HCT116 (cell line): ENCODE measurements at regions not wholly inside any gene's neighbourhood (a gene's known extent, or its start where the extent isn't known, plus 50 kb on each side); places are given as distances from the start of the nearest gene placed in this dataset.
"Not testable (repeated sequence)": the region's sequence is repeated elsewhere in the genome, so short reads cannot be mapped to it uniquely, and the experiment has no call there.

Experiments
- ATAC-seq: fragments of 200-7000 bp; cut with Tn5 transposase; 2 replicates; pipeline ENCODE4 v1.9.1; 2020; ENCODE audit warnings: mild to moderate bottlenecking, moderate library complexity
- BruUV-seq: library from RNA; stranded (reverse); fragments of 400-500 nt; replicated peaks from 2 replicates; lab custom pipeline; 2021; lab: Mats Ljungman, UMichigan
- CTCF ChIA-PET: fragments of 300-600 bp; sonication (Branson Sonifier 250); formaldehyde crosslinking; loops from one replicate; lab custom pipeline; 2021; ENCODE audit warnings: antibody characterized with exemption; lab: Charles Lee
- POLR2A ChIA-PET: fragments of 300-600, 350-600 bp; sonication (Branson Sonifier 250); formaldehyde crosslinking; loops from one replicate; lab custom pipeline; 2021; ENCODE audit warnings: antibody characterized with exemption; lab: Charles Lee
- RAD21 ChIA-PET, 2 experiments: fragments of 300-600 bp; sonication (Branson Sonifier 250); formaldehyde crosslinking; loops; one replicate each; lab custom pipeline; 2023; ENCODE audit warnings: low total read pairs in 2 of 2; ENCODE audit not compliant: uncharacterized antibody in 2 of 2, unreplicated experiment in 2 of 2, low non-redundant PET in 1 of 2; lab: Charles Lee
- DNase-seq: peaks from one replicate; pipeline ENCODE4 v3.0.0-alpha.2; 2010; ENCODE audit warnings: low read depth, low spot score
- H2AFZ ChIP-seq: fragments of 200-600 bp; shearing (Covaris generic), sonication (generic); 2 replicates; pipeline ENCODE4 v1.6.1; 2017; ENCODE audit warnings: low read depth, mixed run types, mixed read lengths, antibody characterized with exemption, low read length; ENCODE audit not compliant: poor library complexity, severe bottlenecking
- H3K27ac ChIP-seq: 2 replicates; pipeline ENCODE4 v1.5.1; 2012; ENCODE audit warnings: low read depth, low read length
- H3K27me3 ChIP-seq: fragments of 200-600 bp; sonication (generic); 2 replicates; pipeline ENCODE4 v1.6.1; 2016; ENCODE audit warnings: mixed run types, low read length, mixed read lengths; ENCODE audit not compliant: insufficient read depth
- H3K36me3 ChIP-seq, 2 experiments: fragments of 200-500 bp in 1 of 2; fragments of 200-600 bp in 1 of 2; sonication (Bioruptor generic) in 1 of 2; sonication (generic) in 1 of 2; 2 replicates each; pipeline versions ENCODE4 v1.5.1 to v1.6.1; 2014 to 2016; ENCODE audit warnings: low read length in 2 of 2, inconsistent platforms in 1 of 2, mixed read lengths in 1 of 2, mixed run types in 1 of 2; ENCODE audit not compliant: insufficient read depth in 2 of 2, control insufficient read depth in 1 of 2
- H3K4me1 ChIP-seq, 2 experiments: fragments of 200-600 bp in 1 of 2; sonication (generic) in 1 of 2; 2 replicates each; pipeline versions ENCODE4 v1.5.1 to v1.6.1; 2012 to 2017; ENCODE audit warnings: low read length in 2 of 2, inconsistent platforms in 1 of 2, mild to moderate bottlenecking in 1 of 2, mixed read lengths in 1 of 2, mixed run types in 1 of 2, moderate library complexity in 1 of 2; ENCODE audit not compliant: insufficient read depth in 2 of 2, control insufficient read depth in 1 of 2
- H3K4me2 ChIP-seq: fragments of 200-600 bp; sonication (generic); 2 replicates; pipeline ENCODE4 v1.6.1; 2017; ENCODE audit warnings: mixed run types, low read length, mixed read lengths
- H3K4me3 ChIP-seq, 2 experiments: fragments of 200-600 bp in 1 of 2; sonication (generic) in 1 of 2; replicated peaks in 1 of 2; 2 replicates each; pipeline ENCODE4 v1.5.1; 2011 to 2016; ENCODE audit warnings: low read length in 2 of 2, control low read depth in 1 of 2, low read depth in 1 of 2, mild to moderate bottlenecking in 1 of 2, mixed read lengths in 1 of 2, mixed run types in 1 of 2
- H3K79me2 ChIP-seq: fragments of 200-600 bp; sonication (generic); 2 replicates; pipeline ENCODE4 v1.6.1; 2017; ENCODE audit warnings: mild to moderate bottlenecking, mixed run types, low read length, moderate library complexity, mixed read lengths; ENCODE audit not compliant: insufficient read depth
- H3K9ac ChIP-seq: fragments of 200-600 bp; sonication (generic); 2 replicates; pipeline ENCODE4 v1.6.1; 2016; ENCODE audit warnings: low read length, mixed read lengths
- H3K9me2 ChIP-seq: fragments of 200-600 bp; sonication (generic), shearing (Covaris generic); 2 replicates; pipeline ENCODE4 v1.6.1; 2017; ENCODE audit warnings: mixed run types, mild to moderate bottlenecking, moderate library complexity; ENCODE audit not compliant: insufficient read depth
- H3K9me3 ChIP-seq, 2 experiments: fragments of 200-500 bp in 1 of 2; fragments of 200-600 bp in 1 of 2; sonication (Bioruptor generic) in 1 of 2; sonication (generic) in 1 of 2; 2 replicates each; pipeline ENCODE4 v1.6.1; 2014 to 2017; ENCODE audit warnings: low read length in 2 of 2, mixed read lengths in 2 of 2, inconsistent platforms in 1 of 2, low read depth in 1 of 2, mild to moderate bottlenecking in 1 of 2, mixed run types in 1 of 2, moderate library complexity in 1 of 2; ENCODE audit not compliant: control insufficient read depth in 1 of 2, insufficient read depth in 1 of 2
- H4K20me1 ChIP-seq: fragments of 200-600 bp; sonication (generic), shearing (Covaris generic); 2 replicates; pipeline ENCODE4 v1.6.1; 2017; ENCODE audit warnings: mixed run types, mild to moderate bottlenecking, moderate library complexity; ENCODE audit not compliant: insufficient read depth
- EGR1 ChIP-seq: IDR thresholded peaks from 2 replicates; pipeline ENCODE4 v1.6.1; 2012; ENCODE audit warnings: low read depth
- POLR2AphosphoS5 ChIP-seq: IDR thresholded peaks from 2 replicates; pipeline ENCODE4 v1.6.1; 2011; ENCODE audit warnings: mild to moderate bottlenecking, low read depth, low read length, moderate library complexity
- RAD21 ChIP-seq: IDR thresholded peaks from 2 replicates; pipeline ENCODE4 v1.6.1; 2012; ENCODE audit warnings: low read depth, mild to moderate bottlenecking
- intact Hi-C: fragments of 100-400 bp; cut with micrococcal nuclease; formaldehyde crosslinking; loops from 2 replicates; pipeline ENCODE4 v1.10.0; 2022
- TF ChIP-seq, protein P1 (sequence below): IDR thresholded peaks from 2 replicates; pipeline ENCODE4 v1.6.1; 2011; ENCODE audit warnings: mild to moderate bottlenecking, low read length, moderate library complexity; ENCODE audit not compliant: insufficient replicate concordance; ENCODE audit errors: extremely low read depth

DNA sequence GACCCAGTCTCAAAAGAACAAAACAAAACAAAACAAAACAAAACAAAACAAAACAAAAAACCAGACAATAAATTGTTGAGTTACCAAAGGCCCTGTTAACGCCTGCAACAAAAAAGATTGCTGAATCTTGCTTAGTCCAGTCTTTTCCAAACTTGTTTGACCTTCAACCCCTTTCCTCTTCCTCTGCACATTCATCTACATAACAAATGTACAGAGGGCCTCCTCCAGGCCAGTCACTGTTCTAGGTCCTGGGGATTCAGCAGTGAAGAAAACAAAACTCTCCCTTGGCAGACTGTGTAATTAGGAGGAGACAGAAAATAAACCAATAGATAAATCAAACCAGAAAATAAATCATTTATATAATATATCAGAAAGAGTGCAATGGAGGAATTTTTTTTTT is 294.0 kb upstream of the ADGRL2 start:
- DNase-seq (no peak), ATAC-seq (no peak)
- no peaks in the 10 kb centered on the region for H3K36me3 ChIP-seq
- no peaks in the 10 kb centered on the region for H3K27me3 ChIP-seq
- ChIA-PET CTCF (no interaction called here), POLR2A (no interaction called here), RAD21 (no interaction called here)
- H3K27ac ChIP-seq, result no peak overlapping the region
- H2AFZ ChIP-seq, result no peak overlapping the region
- H3K9me3 ChIP-seq, result no peaks in the 10 kb centered on the region; a peak in 1 of 4 replicates
- no peaks in the 10 kb centered on the region for H3K79me2 ChIP-seq
- H3K4me1 ChIP-seq, result no peaks in the 10 kb centered on the region
- no TSS peak for BruUV-seq
- no peak overlapping the region for H3K9ac ChIP-seq
- no peaks in the 10 kb centered on the region for H4K20me1 ChIP-seq
- H3K4me3 ChIP-seq, result no peak overlapping the region
- intact Hi-C loops, result no loop called here
- H3K4me2 ChIP-seq, result no peak overlapping the region
- TF ChIP-seq, protein P1, sequence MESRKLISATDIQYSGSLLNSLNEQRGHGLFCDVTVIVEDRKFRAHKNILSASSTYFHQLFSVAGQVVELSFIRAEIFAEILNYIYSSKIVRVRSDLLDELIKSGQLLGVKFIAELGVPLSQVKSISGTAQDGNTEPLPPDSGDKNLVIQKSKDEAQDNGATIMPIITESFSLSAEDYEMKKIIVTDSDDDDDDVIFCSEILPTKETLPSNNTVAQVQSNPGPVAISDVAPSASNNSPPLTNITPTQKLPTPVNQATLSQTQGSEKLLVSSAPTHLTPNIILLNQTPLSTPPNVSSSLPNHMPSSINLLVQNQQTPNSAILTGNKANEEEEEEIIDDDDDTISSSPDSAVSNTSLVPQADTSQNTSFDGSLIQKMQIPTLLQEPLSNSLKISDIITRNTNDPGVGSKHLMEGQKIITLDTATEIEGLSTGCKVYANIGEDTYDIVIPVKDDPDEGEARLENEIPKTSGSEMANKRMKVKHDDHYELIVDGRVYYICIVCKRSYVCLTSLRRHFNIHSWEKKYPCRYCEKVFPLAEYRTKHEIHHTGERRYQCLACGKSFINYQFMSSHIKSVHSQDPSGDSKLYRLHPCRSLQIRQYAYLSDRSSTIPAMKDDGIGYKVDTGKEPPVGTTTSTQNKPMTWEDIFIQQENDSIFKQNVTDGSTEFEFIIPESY, result no peak
- no peak for TF ChIP-seq RAD21
- no peaks in the 10 kb centered on the region for H3K9me2 ChIP-seq

DNA sequence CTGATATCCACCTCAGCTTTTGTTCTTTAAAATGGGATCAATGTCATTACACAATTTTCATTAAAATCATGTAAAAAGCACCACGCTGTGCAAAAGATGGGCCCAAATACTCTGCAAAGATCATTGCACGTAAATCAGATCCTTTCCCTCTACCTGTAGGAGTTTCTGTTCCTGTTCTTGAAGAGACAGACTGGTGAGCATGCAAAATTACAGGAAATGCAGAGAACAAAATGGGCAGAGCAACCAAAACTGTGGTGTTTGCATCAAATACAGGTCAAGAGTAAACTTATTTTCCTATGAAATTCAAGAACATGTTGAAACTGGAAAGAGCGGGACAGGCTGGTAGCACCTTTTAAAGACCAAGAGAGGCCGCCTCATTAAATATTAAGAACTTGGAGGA is 294.9 kb upstream of the ADGRL2 start:
- intact Hi-C loops, result no loop called here
- POLR2A ChIA-PET, result no interaction called here
- no peak overlapping the region for H3K27ac ChIP-seq
- no peak for TF ChIP-seq POLR2AphosphoS5
- no peak for TF ChIP-seq EGR1
- no peaks in the 10 kb centered on the region for H3K27me3 ChIP-seq
- RAD21 ChIA-PET, result no interaction called here
- H4K20me1 ChIP-seq, result no peaks in the 10 kb centered on the region
- H3K4me3 ChIP-seq, result no peak overlapping the region
- no peak overlapping the region for H2AFZ ChIP-seq
- no peaks in the 10 kb centered on the region for H3K9me2 ChIP-seq
- H3K36me3 ChIP-seq, result no peaks in the 10 kb centered on the region
- no TSS peak for BruUV-seq
- H3K79me2 ChIP-seq, result no peaks in the 10 kb centered on the region
- H3K4me2 ChIP-seq, result no peak overlapping the region
- DNase-seq (no peak), ATAC-seq (no peak)
- H3K9ac ChIP-seq, result no peak overlapping the region
- CTCF ChIA-PET, result no interaction called here
- H3K9me3 ChIP-seq, result no peaks in the 10 kb centered on the region; a peak in 1 of 4 replicates
- H3K4me1 ChIP-seq, result no peaks in the 10 kb centered on the region

DNA sequence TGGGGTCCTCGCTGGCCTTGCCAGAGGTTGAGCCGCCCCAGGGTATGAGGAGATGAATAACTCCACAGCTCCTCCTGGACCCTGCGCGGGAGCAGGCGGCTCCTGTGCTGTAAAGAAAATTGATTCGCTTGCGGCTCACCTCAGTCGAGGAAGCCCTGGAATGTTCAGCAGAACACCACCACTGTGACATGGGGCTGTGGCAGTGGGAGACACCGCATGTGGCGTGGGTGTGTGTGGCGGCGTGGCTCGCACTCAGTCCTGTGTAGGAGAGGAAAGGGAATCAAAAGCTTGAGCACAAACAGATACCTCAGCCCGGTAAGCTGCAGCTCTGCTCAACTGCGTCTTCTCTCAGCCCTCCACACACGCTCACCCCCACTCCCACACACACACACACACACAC is 295.9 kb upstream of the ADGRL2 start:
- CTCF ChIA-PET, POLR2A ChIA-PET, H3K4me2 ChIP-seq, H4K20me1 ChIP-seq, H3K79me2 ChIP-seq, H3K4me1 ChIP-seq, H3K9me3 ChIP-seq, RAD21 ChIA-PET, intact Hi-C loops, H3K36me3 ChIP-seq, H3K9ac ChIP-seq, H3K9me2 ChIP-seq, ATAC-seq, H3K27me3 ChIP-seq, BruUV-seq, DNase-seq, H3K4me3 ChIP-seq, H3K27ac ChIP-seq, H2AFZ ChIP-seq: not testable (repeated sequence)

DNA sequence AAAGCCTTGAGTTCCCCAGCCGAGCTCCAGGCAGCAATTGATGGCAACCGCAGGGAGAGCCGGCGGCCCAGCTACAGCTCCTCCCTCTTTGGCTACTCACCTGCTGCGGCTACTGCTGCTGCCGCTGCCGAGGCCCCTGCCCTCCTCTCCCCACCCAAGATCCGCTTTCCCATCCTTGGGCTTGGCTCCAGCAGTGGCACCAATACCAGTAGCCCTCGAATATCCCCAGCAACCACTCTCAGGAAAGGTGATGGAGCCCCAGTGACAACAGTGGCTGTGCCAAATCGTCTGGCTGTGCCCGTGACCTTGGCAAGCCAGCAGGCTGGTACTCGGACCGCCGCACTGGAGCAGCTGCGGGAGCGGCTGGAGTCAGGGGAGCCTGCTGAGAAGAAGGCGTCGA is 298.0 kb upstream of the ADGRL2 start:
- H3K79me2 ChIP-seq, H3K27me3 ChIP-seq, H3K9me3 ChIP-seq, H4K20me1 ChIP-seq, DNase-seq, H3K4me1 ChIP-seq, RAD21 ChIA-PET, H3K4me2 ChIP-seq, intact Hi-C loops, H3K9me2 ChIP-seq, H3K4me3 ChIP-seq, BruUV-seq, ATAC-seq, CTCF ChIA-PET, POLR2A ChIA-PET, H3K27ac ChIP-seq, H3K9ac ChIP-seq, H3K36me3 ChIP-seq, H2AFZ ChIP-seq: not testable (repeated sequence)
